K562 (cell line): ENCODE measurements at regions not wholly inside any gene's neighbourhood (a gene's known extent, or its start where the extent isn't known, plus 50 kb on each side); places are given as distances from the start of the nearest gene placed in this dataset.

Experiments
- ATAC-seq: fragments of 200-7000 bp; cut with Tn5 transposase; 3 replicates; pipeline ENCODE4 v1.9.1; 2020; ENCODE audit warnings: moderate library complexity
- BruUV-seq: library from RNA; stranded (reverse); fragments of 400-500 nt; replicated peaks from 2 replicates; lab custom pipeline; 2021; lab: Mats Ljungman, UMichigan
- CTCF ChIA-PET: fragments of 300-600 bp; formaldehyde crosslinking; extraction: SDS; loops from one replicate; lab custom pipeline; 2021; ENCODE audit warnings: low intra/inter-chr PET ratio; lab: Yijun Ruan, JAX
- POLR2A ChIA-PET: fragments of 300-600, 350-650 bp; sonication (Branson Sonifier 250); formaldehyde crosslinking; extraction: SDS; loops from one replicate; lab custom pipeline; 2021; ENCODE audit warnings: antibody characterized with exemption, inconsistent platforms; lab: Yijun Ruan, JAX
- DNase-seq, 4 experiments: peaks; one replicate each; pipeline versions ENCODE4 v3.0.0 to v3.0.0-alpha.2; 2011 to 2018; ENCODE audit warnings: low spot score in 3 of 4, mixed read lengths in 3 of 4; ENCODE audit errors: extremely low read depth in 1 of 4
- FAIRE-seq: peaks from 2 replicates; lab custom pipeline; 2011; peaks lifted over from hg19 to GRCh38; lab: Jason Lieb, UNC
- H2AFZ ChIP-seq: 2 replicates; pipeline ENCODE4 v1.6.0; 2011; ENCODE audit warnings: low read depth, low read length, control low read depth, inconsistent platforms
- H3K27ac ChIP-seq: fragments of 200-600 bp; 3 replicates; pipeline ENCODE4 v1.8.0; 2011; ENCODE audit warnings: low read depth, mild to moderate bottlenecking, control low read depth, inconsistent platforms, low read length, moderate library complexity, mixed read lengths; ENCODE audit errors: extremely low read depth
- H3K27me3 ChIP-seq, 2 experiments: fragments of 300-600 bp in 1 of 2; 2 replicates in 1 of 2; 3 replicates in 1 of 2; pipeline versions ENCODE4 v1.6.0 to v1.8.0; 2011; ENCODE audit warnings: inconsistent platforms in 2 of 2, low read length in 2 of 2, mild to moderate bottlenecking in 1 of 2, mixed read lengths in 1 of 2, moderate library complexity in 1 of 2; ENCODE audit not compliant: control insufficient read depth in 2 of 2, insufficient read depth in 2 of 2
- H3K36me3 ChIP-seq: fragments of 300-600 bp; 3 replicates; pipeline ENCODE4 v1.8.0; 2011; ENCODE audit warnings: mild to moderate bottlenecking, low read length, inconsistent platforms; ENCODE audit not compliant: control insufficient read depth, insufficient read depth
- H3K4me1 ChIP-seq, 2 experiments: fragments of 200-600 bp in 1 of 2; replicated peaks in 1 of 2; 2 replicates in 1 of 2; 3 replicates in 1 of 2; pipeline versions ENCODE4 v1.5.1 to v1.8.0; 2011; ENCODE audit warnings: inconsistent platforms in 2 of 2, low read length in 2 of 2, mild to moderate bottlenecking in 1 of 2, mixed read lengths in 1 of 2, moderate library complexity in 1 of 2; ENCODE audit not compliant: control insufficient read depth in 2 of 2, insufficient read depth in 2 of 2
- H3K4me2 ChIP-seq: 2 replicates; pipeline ENCODE4 v1.6.1; 2011; ENCODE audit warnings: low read length, control low read depth, inconsistent platforms, mixed read lengths; ENCODE audit not compliant: insufficient read depth
- H3K4me3 ChIP-seq: fragments of 200-600 bp; sonication (generic), shearing (Covaris generic); 2 replicates; pipeline ENCODE4 v1.5.1; 2016; ENCODE audit warnings: control low read depth, inconsistent platforms
- H3K79me2 ChIP-seq: fragments of 200-600 bp; 3 replicates; pipeline ENCODE4 v1.8.0; 2011; ENCODE audit warnings: low read length, inconsistent platforms; ENCODE audit not compliant: control insufficient read depth, insufficient read depth
- H3K9ac ChIP-seq, 2 experiments: 2 replicates each; pipeline versions ENCODE4 v1.6.0 to v1.6.1; 2011; ENCODE audit warnings: low read depth in 2 of 2, low read length in 2 of 2, control low read depth in 1 of 2, inconsistent platforms in 1 of 2, mild to moderate bottlenecking in 1 of 2, mixed read lengths in 1 of 2; ENCODE audit not compliant: insufficient read depth in 1 of 2
- H3K9me1 ChIP-seq: one replicate; pipeline ENCODE4 v1.6.0; 2011; ENCODE audit warnings: inconsistent platforms, mild to moderate bottlenecking, low read length, moderate library complexity; ENCODE audit not compliant: control insufficient read depth, insufficient read depth
- H3K9me3 ChIP-seq: replicated peaks from 2 replicates; pipeline ENCODE4 v1.5.1; 2011; ENCODE audit warnings: low read depth, low read length, inconsistent platforms; ENCODE audit not compliant: control insufficient read depth, insufficient read depth
- H4K20me1 ChIP-seq: replicated peaks from 2 replicates; pipeline ENCODE4 v1.6.1; 2011; ENCODE audit warnings: low read length, inconsistent platforms, mixed read lengths; ENCODE audit not compliant: control insufficient read depth, insufficient read depth
- MEIS2 ChIP-seq: fragments of 450-650 bp; IDR thresholded peaks from 2 replicates; pipeline ENCODE4 v1.6.1; 2014; ENCODE audit warnings: mild to moderate bottlenecking; ENCODE audit not compliant: partially characterized antibody
- SMC3 ChIP-seq: conservative IDR thresholded peaks from 2 replicates; pipeline ENCODE4 v1.6.1; 2011; ENCODE audit warnings: low read depth, low read length, improper control_type of control experiment; ENCODE audit not compliant: insufficient read depth
- STAG1 ChIP-seq: sonication (generic); formaldehyde crosslinking; IDR thresholded peaks from 2 replicates; pipeline ENCODE4 v1.5.0; 2020; ENCODE audit warnings: missing genetic modification reagents, borderline replicate concordance
- WGBS: fragments of 100-300 bp; shearing (Covaris generic); methylation state at CpG from one replicate; pipeline ENCODE4 v1.1.6; 2016; ENCODE audit warnings: low coverage, mixed read lengths; ENCODE audit not compliant: insufficient coverage; ENCODE audit errors: missing lambda C conversion rate; 5-methylcytosine and 5-hydroxymethylcytosine counted together
- in situ Hi-C: fragments of 300-500 bp; cut with MboI; formaldehyde crosslinking; loops from 4 replicates; pipeline ENCODE4 v1.15.0; 2018; ENCODE audit warnings: inconsistent platforms, mixed read lengths
- intact Hi-C: fragments of 100-400 bp; cut with micrococcal nuclease; formaldehyde crosslinking; loops from 2 replicates; pipeline ENCODE4 v1.14.2; 2022
- TF ChIP-seq, protein P1 (sequence below), 2 experiments: fragments of 450-650 bp; formaldehyde crosslinking in 1 of 2; IDR thresholded peaks; 2 replicates each; pipeline versions ENCODE4 v1.4.0 to v1.6.1; 2014 to 2020; ENCODE audit warnings: mild to moderate bottlenecking in 2 of 2, borderline replicate concordance in 1 of 2, low read depth in 1 of 2

DNA sequence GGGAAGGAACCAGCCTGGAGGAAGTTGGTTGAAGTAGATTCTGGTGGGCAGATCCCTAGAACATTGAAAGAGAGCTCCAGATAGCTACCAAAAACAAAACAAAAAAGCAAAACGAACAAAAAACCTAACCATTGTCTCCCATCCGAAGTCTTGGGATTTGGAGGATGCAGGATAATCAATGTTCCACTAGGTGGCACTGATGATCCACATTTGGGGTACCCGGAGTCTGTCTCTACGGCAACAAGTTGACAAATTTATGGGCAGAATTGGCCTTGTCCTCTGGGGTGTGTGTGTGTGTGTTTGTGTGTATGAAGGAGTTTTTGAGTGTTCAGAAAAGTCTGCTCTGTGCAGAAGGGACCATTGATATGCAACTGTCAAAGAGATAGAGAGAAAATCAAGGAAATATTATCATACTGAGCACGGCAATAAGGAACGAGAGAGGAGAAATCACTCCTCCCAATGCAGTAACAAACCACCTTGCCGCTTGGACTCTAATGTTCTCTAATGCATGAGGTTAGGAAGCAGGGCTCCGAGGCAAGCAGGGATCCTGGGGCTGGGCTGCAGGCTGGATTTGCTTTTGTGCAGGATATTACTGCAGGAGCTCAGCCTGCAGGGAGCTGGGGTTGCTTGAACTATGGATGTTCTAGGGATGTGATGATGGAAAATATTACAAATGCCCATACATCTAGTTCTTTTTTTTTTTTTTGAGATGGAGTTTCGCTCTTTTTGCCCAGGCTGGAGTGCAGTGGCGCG lies 59.8 kb upstream of the KLHL25 start (continued):
- TF ChIP-seq MEIS2, result peak; percentile 94

DNA sequence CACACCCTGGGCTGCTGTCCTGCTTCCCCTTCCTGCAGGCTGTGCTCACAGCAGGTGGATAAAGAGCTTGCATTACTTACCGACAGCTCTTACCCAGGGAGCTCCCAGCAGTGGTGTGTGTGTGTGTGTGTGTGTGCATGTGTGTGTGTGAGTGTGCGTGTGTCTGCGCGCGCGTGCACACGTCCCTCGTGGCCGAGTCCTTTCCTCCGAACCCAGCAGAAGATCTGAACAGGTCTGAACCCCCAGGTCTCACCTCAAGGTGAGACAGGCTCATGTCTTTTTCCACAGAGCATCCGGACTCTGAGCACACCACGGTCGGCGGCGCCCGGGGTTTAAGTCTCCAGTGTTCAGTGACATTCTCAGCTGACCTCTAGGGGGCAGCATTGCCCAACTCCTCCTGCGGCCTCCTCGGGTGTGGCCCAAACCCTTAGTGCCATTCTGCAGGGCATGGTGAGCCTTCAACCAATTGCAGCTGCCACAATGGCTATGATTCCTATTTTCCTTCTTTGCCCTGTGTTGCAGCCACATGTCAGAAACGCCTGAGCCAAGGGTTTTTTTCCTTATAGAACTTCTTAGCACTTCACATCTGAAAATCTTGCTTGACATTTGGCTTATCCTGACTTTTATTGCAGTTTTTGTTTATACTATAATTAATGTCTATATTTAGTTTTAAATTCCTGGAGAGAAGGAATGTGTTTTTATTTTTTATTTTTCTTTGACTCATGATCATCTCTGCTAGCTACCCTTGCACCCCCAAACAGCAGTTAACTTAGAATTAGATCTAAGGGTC lies 64.1 kb upstream of the KLHL25 start:
- intact Hi-C loops (loop anchor here (10.0 kb wide), 1 partner anchor 1056 kb away; no protein-coding TSS in a partner anchor), in situ Hi-C loops (no loop called here)
- ChIA-PET POLR2A (interaction anchor here (0.6 kb wide), 1 partner anchor 16 kb away, joined by 3 read pairs; no protein-coding TSS in a partner anchor), CTCF (interaction anchor here (0.6 kb wide), 1 partner anchor 279 kb away, joined by 4 read pairs; no protein-coding TSS in a partner anchor)
- no peaks in the 10 kb centered on the region for H3K4me1 ChIP-seq
- 2% methylated on average over 10 of the region's 19 CpGs for WGBS
- no peak overlapping the region for H2AFZ ChIP-seq
- no peaks in the 10 kb centered on the region for H3K9me1 ChIP-seq
- BruUV-seq, result no TSS peak
- peak; percentile 71 to 79 (median 78) for DNase-seq
- no peak overlapping the region for H3K4me2 ChIP-seq
- H3K36me3 ChIP-seq, result no peaks in the 10 kb centered on the region
- no peaks in the 10 kb centered on the region for H3K79me2 ChIP-seq
- no peak overlapping the region for H3K9ac ChIP-seq
- H3K4me3 ChIP-seq, result no peak overlapping the region
- no peaks in the 10 kb centered on the region for H4K20me1 ChIP-seq
- H3K9me3 ChIP-seq, result no peaks in the 10 kb centered on the region
- peak; percentile 75 for FAIRE-seq
- H3K27ac ChIP-seq, result no peak overlapping the region
- no peaks in the 10 kb centered on the region for H3K27me3 ChIP-seq
- ATAC-seq, result peak; percentile 99
- TF ChIP-seq STAG1 (CRISPR knock-in tag) (peak; percentile 79; the same call in 1 of the 2 replicates), SMC3 (peak; percentile 45)
- TF ChIP-seq, protein P1, sequence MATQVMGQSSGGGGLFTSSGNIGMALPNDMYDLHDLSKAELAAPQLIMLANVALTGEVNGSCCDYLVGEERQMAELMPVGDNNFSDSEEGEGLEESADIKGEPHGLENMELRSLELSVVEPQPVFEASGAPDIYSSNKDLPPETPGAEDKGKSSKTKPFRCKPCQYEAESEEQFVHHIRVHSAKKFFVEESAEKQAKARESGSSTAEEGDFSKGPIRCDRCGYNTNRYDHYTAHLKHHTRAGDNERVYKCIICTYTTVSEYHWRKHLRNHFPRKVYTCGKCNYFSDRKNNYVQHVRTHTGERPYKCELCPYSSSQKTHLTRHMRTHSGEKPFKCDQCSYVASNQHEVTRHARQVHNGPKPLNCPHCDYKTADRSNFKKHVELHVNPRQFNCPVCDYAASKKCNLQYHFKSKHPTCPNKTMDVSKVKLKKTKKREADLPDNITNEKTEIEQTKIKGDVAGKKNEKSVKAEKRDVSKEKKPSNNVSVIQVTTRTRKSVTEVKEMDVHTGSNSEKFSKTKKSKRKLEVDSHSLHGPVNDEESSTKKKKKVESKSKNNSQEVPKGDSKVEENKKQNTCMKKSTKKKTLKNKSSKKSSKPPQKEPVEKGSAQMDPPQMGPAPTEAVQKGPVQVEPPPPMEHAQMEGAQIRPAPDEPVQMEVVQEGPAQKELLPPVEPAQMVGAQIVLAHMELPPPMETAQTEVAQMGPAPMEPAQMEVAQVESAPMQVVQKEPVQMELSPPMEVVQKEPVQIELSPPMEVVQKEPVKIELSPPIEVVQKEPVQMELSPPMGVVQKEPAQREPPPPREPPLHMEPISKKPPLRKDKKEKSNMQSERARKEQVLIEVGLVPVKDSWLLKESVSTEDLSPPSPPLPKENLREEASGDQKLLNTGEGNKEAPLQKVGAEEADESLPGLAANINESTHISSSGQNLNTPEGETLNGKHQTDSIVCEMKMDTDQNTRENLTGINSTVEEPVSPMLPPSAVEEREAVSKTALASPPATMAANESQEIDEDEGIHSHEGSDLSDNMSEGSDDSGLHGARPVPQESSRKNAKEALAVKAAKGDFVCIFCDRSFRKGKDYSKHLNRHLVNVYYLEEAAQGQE (IDR thresholded peaks at IDR 0.05; ENCODE audit: borderline replicate concordance), result peak; percentile 32; the same call in 1 of the 2 replicates
- TF ChIP-seq, protein P1 (CRISPR knock-in tag; IDR thresholded peaks at IDR 0.05; ENCODE audit: low read depth), result no peak
